Neuronal stem cell (in vitro differentiated cells): ENCODE measurements at regions not wholly inside any gene's neighbourhood (a gene's known extent, or its start where the extent isn't known, plus 50 kb on each side); places are given as distances from the start of the nearest gene placed in this dataset.
A peak's percentile ranks its signal among the peaks of the same experiment; 100 is the strongest.

Experiments
- DNase-seq: peaks from one replicate; pipeline ENCODE4 v3.0.0-alpha.2; 2013; ENCODE audit warnings: low spot score
- H2AFZ ChIP-seq: one replicate; pipeline ENCODE4 v1.6.1; 2013; ENCODE audit warnings: mild to moderate bottlenecking, low read length, inconsistent platforms
- H2AK5ac ChIP-seq: 2 replicates; pipeline ENCODE4 v1.6.1; 2013; ENCODE audit warnings: low read depth, mild to moderate bottlenecking, inconsistent platforms, low read length, moderate library complexity, mixed read lengths
- H2BK120ac ChIP-seq: 2 replicates; pipeline ENCODE4 v1.6.1; 2013; ENCODE audit warnings: low read depth, mild to moderate bottlenecking, inconsistent platforms, low read length, moderate library complexity, mixed read lengths
- H2BK12ac ChIP-seq: one replicate; pipeline ENCODE4 v1.6.1; 2013; ENCODE audit warnings: low read length, inconsistent platforms
- H2BK15ac ChIP-seq: 2 replicates; pipeline ENCODE4 v1.6.1; 2013; ENCODE audit warnings: mild to moderate bottlenecking, low read length, inconsistent platforms, mixed read lengths
- H2BK5ac ChIP-seq: one replicate; pipeline ENCODE4 v1.6.1; 2013; ENCODE audit warnings: inconsistent platforms, mild to moderate bottlenecking, low read length, moderate library complexity
- H3K14ac ChIP-seq: one replicate; pipeline ENCODE4 v1.6.1; 2013; ENCODE audit warnings: low read length, inconsistent platforms
- H3K18ac ChIP-seq: 2 replicates; pipeline ENCODE4 v1.6.1; 2013; ENCODE audit warnings: low read length, inconsistent platforms
- H3K23ac ChIP-seq: 2 replicates; pipeline ENCODE4 v1.6.1; 2013; ENCODE audit warnings: low read depth, mild to moderate bottlenecking, mixed read lengths, low read length, inconsistent platforms; ENCODE audit not compliant: poor library complexity
- H3K27ac ChIP-seq: replicated peaks from 3 replicates; pipeline ENCODE4 v1.5.1; 2013; ENCODE audit warnings: low read length, inconsistent platforms
- H3K27me3 ChIP-seq, 3 experiments: 2 replicates each; pipeline ENCODE4 v1.6.1; 2013; ENCODE audit warnings: low read length in 3 of 3, mild to moderate bottlenecking in 2 of 3, inconsistent platforms in 1 of 3, low read depth in 1 of 3, mixed read lengths in 1 of 3, moderate library complexity in 1 of 3; ENCODE audit not compliant: control insufficient read depth in 3 of 3, insufficient read depth in 3 of 3
- H3K36me3 ChIP-seq, 2 donors: replicated peaks in 1 of 2; 2 replicates each; pipeline ENCODE4 v1.6.1; 2013; ENCODE audit warnings: low read length in 2 of 2; ENCODE audit not compliant: control insufficient read depth in 2 of 2, insufficient read depth in 2 of 2
- H3K4ac ChIP-seq: 2 replicates; pipeline ENCODE4 v1.6.1; 2013; ENCODE audit warnings: inconsistent platforms, mild to moderate bottlenecking, low read length, moderate library complexity
- H3K4me1 ChIP-seq, 2 donors: 1 replicate in 1 of 2; 2 replicates in 1 of 2; pipeline ENCODE4 v1.6.1; 2013; ENCODE audit warnings: low read length in 2 of 2, low read depth in 1 of 2; ENCODE audit not compliant: control insufficient read depth in 2 of 2, insufficient read depth in 1 of 2
- H3K4me2 ChIP-seq: one replicate; pipeline ENCODE4 v1.6.1; 2013; ENCODE audit warnings: mild to moderate bottlenecking, low read length, inconsistent platforms; ENCODE audit not compliant: insufficient read depth, poor library complexity, severe bottlenecking
- H3K4me3 ChIP-seq, 2 donors: 2 replicates each; pipeline ENCODE4 v1.5.1; 2013; ENCODE audit warnings: low read length in 2 of 2, mild to moderate bottlenecking in 2 of 2, inconsistent platforms in 1 of 2, moderate library complexity in 1 of 2
- H3K79me1 ChIP-seq: one replicate; pipeline ENCODE4 v1.6.1; 2013; ENCODE audit warnings: low read depth, mild to moderate bottlenecking, inconsistent platforms, low read length, moderate library complexity
- H3K9ac ChIP-seq: one replicate; pipeline ENCODE4 v1.6.1; 2013; ENCODE audit warnings: mild to moderate bottlenecking, low read depth, low read length, inconsistent platforms; ENCODE audit not compliant: poor library complexity
- H3K9me3 ChIP-seq, 2 donors: replicated peaks in 1 of 2; 2 replicates each; pipeline versions ENCODE3 to v1.6.1; 2013; ENCODE audit warnings: low read length in 2 of 2, mild to moderate bottlenecking in 2 of 2, inconsistent platforms in 1 of 2, low read depth in 1 of 2, mixed read lengths in 1 of 2, moderate library complexity in 1 of 2; ENCODE audit not compliant: control insufficient read depth in 2 of 2, insufficient read depth in 1 of 2
- H4K8ac ChIP-seq: one replicate; pipeline ENCODE4 v1.6.1; 2013; ENCODE audit warnings: low read depth, mild to moderate bottlenecking, inconsistent platforms, low read length, moderate library complexity
- H4K91ac ChIP-seq: one replicate; pipeline ENCODE4 v1.6.1; 2013; ENCODE audit warnings: low read length, low read depth, mild to moderate bottlenecking, inconsistent platforms; ENCODE audit not compliant: poor library complexity
- whole genome bisulfite sequencing, 2 donors: extraction: QIAGEN DNeasy Blood & Tissue Kit; methylation state at CpG; one replicate each; pipeline ENCODE4 v1.1.7; 2013; ENCODE audit warnings: missing lambda C conversion rate in 2 of 2, mixed read lengths in 1 of 2; ENCODE audit not compliant: insufficient read length in 2 of 2, insufficient replicate concordance in 1 of 2; ENCODE audit errors: extremely low coverage in 2 of 2; 5-methylcytosine and 5-hydroxymethylcytosine counted together

DNA sequence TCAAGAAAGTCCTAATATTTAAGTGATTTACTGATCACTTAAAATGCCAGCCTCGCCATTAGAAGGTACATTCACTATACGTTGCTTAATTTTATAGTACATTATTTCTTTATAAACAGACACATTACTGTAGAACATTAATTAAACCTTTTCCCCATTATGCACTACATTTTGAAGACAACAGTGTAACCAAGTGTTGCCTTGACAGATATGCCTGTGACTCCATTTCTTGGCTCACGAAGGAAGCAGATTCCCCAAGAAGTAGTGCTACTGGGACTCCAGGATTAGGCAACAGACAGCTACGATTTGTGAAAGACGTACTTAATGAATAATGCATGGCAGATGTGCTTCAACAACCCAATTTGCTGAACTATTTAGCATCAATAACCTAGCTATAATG is 394.8 kb downstream of the RPS29 start:
- Histone ChIP-seq H4K8ac (no peak overlapping the region), H2BK15ac (no peak overlapping the region), H2AK5ac (no peak overlapping the region), H3K14ac (no peak overlapping the region), H2BK5ac (no peak overlapping the region), H3K79me1 (no peaks in the 10 kb centered on the region), H2AFZ (no peak overlapping the region), H3K36me3 (no peaks in the 10 kb centered on the region), H3K27me3 (no peaks in the 10 kb centered on the region), H2BK120ac (no peak overlapping the region), H4K91ac (no peak overlapping the region), H3K27ac (no peak overlapping the region), H3K4me2 (no peak overlapping the region), H3K9ac (no peak overlapping the region), H2BK12ac (no peak overlapping the region), H3K4ac (no peak overlapping the region), H3K4me3 (no peak overlapping the region), H3K9me3 (peaks cover 0 to 4% of the 10 kb centered on the region in 2 donors), H3K4me1 (peaks cover 7% of the 10 kb centered on the region in 2 donors), H3K18ac (no peak overlapping the region), H3K23ac (no peak overlapping the region)
- no peak for DNase-seq
- WGBS, 2 donors = no CpG with 5 or more reads among the region's 5 CpGs

DNA sequence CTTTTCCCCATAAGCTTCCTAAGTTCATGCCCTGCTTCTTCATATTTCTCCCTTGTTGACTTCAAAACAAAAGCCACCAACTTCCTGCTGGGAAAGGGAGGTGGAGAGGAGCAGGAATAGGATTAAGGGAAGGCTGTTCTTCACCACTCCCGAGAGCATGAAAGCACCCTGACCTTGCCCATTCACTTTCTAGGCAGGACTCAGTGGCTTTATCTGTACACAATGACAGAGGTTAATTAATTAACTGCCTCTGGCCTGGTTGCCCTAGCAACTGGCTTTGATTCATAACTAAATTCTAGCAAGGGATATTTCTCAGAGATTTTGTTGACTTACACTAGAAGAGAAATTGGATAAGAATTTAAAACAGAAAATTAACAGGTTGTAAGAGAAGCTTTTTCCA is 396.8 kb downstream of the RPS29 start:
- Histone ChIP-seq H3K9ac (no peak overlapping the region), H3K27ac (no peak overlapping the region), H3K27me3 (no peaks in the 10 kb centered on the region), H3K18ac (no peak overlapping the region), H3K14ac (no peak overlapping the region), H3K79me1 (no peaks in the 10 kb centered on the region), H2AFZ (no peak overlapping the region), H2AK5ac (no peak overlapping the region), H4K91ac (no peak overlapping the region), H2BK12ac (no peak overlapping the region), H3K36me3 (no peaks in the 10 kb centered on the region), H2BK5ac (no peak overlapping the region), H3K23ac (no peak overlapping the region), H3K9me3 (peaks cover 0 to 4% of the 10 kb centered on the region in 2 donors), H2BK120ac (no peak overlapping the region), H2BK15ac (no peak overlapping the region), H3K4me3 (no peak overlapping the region), H4K8ac (no peak overlapping the region), H3K4me1 (peaks cover 7% of the 10 kb centered on the region in 2 donors), H3K4ac (no peak overlapping the region), H3K4me2 (no peak overlapping the region)
- WGBS, 2 donors = no CpG with 5 or more reads among the region's 1 CpG
- no peak for DNase-seq

DNA sequence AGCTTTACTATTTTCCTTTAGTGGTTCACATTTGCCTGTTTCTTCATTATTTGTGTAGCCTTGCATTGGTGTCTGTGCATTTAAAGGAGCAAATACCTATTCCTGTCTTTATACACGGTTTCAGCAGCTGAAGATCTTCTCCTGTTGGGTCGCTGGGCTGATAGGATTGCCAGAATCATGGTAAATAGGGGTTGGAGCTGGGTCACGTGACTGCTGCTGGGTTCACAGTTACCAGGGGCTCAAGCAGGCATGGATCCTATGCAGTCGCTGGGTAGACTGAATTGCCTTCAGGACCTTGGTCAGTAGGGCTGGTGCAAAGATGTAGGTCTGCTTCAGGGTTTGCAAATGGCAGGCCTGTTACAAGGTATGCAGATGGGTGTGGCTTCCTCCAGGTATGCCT is 398.4 kb downstream of the RPS29 start:
- H3K27me3 ChIP-seq = no peaks in the 10 kb centered on the region
- H2AK5ac ChIP-seq = no peak overlapping the region
- H4K91ac ChIP-seq = no peak overlapping the region
- no peak overlapping the region for H3K23ac ChIP-seq
- no peak overlapping the region for H3K9ac ChIP-seq
- H3K4me2 ChIP-seq = no peak overlapping the region
- H3K4ac ChIP-seq = no peak overlapping the region
- no peak overlapping the region for H3K27ac ChIP-seq
- no peak overlapping the region for H3K14ac ChIP-seq
- no peak overlapping the region for H3K4me3 ChIP-seq
- no CpG with 5 or more reads among the region's 4 CpGs for WGBS, 2 donors
- no peak overlapping the region for H2BK15ac ChIP-seq
- no peak overlapping the region for H3K18ac ChIP-seq
- H3K36me3 ChIP-seq = no peaks in the 10 kb centered on the region
- DNase-seq = no peak
- no peaks in the 10 kb centered on the region for H3K79me1 ChIP-seq
- no peak overlapping the region for H4K8ac ChIP-seq
- peaks cover 0 to 4% of the 10 kb centered on the region in 2 donors for H3K9me3 ChIP-seq
- H2BK12ac ChIP-seq = no peak overlapping the region
- H2AFZ ChIP-seq = no peak overlapping the region
- H2BK5ac ChIP-seq = no peak overlapping the region
- no peak overlapping the region for H2BK120ac ChIP-seq
- peaks cover 7% of the 10 kb centered on the region in 2 donors for H3K4me1 ChIP-seq

DNA sequence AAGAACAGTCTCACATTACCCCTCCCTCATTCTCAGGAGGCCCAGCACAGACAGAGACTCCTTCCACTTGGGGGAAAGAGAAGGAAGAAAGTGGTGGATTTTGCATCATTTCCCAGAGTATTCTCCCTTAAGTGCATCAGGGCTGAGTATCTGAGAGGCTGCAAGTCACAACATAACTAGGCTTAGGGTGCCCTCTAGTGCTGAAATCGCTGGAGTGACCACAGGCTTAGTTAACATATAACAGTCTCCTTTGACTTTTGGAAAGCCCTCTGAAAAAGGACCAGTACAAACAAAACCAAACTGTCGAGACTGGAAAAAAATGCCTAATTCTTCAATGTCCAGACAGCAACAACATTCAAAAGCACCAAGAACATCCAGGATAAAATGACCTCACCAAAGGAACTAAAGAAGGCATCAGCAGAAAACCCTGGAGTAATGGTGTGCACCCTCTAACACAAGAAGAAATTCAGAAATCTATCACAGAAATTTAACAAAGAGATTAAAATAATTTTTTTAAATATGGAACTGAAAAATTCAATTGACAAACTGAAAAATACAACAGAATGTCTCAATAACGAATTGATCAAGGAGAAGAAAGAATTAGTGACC is 412.3 kb downstream of the RPS29 start:
- no peak overlapping the region for H3K9ac ChIP-seq
- no peak overlapping the region for H2BK15ac ChIP-seq
- H3K14ac ChIP-seq = no peak overlapping the region
- H3K27me3 ChIP-seq = no peaks in the 10 kb centered on the region
- H3K4me1 ChIP-seq = no peaks in the 10 kb centered on the region
- no peak overlapping the region for H3K27ac ChIP-seq
- peak; percentile 70 for DNase-seq
- H3K4me3 ChIP-seq = no peak overlapping the region
- no peak overlapping the region for H2BK120ac ChIP-seq
- no peaks in the 10 kb centered on the region for H3K36me3 ChIP-seq
- H2AK5ac ChIP-seq = no peak overlapping the region
- no peak overlapping the region for H3K18ac ChIP-seq
- H3K23ac ChIP-seq = no peak overlapping the region
- H3K4me2 ChIP-seq = no peak overlapping the region
- no peak overlapping the region for H3K4ac ChIP-seq
- H2BK12ac ChIP-seq = no peak overlapping the region
- H3K9me3 ChIP-seq = peaks cover 0 to 2% of the 10 kb centered on the region in 2 donors
- no peaks in the 10 kb centered on the region for H3K79me1 ChIP-seq
- no peak overlapping the region for H4K91ac ChIP-seq
- no peak overlapping the region for H2BK5ac ChIP-seq
- no peak overlapping the region for H2AFZ ChIP-seq
- no CpG with 5 or more reads among the region's 3 CpGs for WGBS, 2 donors
- no peak overlapping the region for H4K8ac ChIP-seq
